ENCODE measurements at regions not wholly inside any gene's neighbourhood (a gene's known extent, or its start where the extent isn't known, plus 50 kb on each side); places are given as distances from the start of the nearest gene placed in this dataset.

DNA sequence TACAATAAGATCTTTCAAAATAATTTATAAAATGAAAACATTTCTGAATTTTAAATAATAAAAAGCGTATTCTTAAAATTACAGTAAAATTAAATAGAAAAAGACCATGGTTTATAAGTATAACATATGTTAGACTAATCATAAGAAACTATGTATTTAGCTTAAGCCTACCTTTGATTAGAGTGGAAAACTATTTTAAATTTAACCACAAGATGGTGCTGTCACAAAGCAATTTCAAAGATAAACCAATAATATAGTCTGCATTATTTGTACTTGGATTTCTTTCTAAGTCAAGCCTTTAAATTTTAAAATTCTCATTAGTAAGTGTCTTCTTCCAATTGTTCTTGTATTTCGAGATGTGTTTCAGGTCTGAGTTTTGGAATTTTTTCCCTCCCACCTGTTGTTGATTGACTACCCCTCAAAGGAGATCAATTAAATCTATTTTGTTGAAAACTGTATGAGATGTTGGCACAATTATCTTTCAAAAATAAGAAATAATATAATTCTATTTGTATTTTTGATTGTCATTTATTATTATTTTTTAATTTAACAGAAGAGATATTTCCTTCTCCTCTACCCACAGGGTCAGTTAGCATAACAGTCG lies 459.8 kb downstream of the KCNT2 start:
- no TSS peak for BruUV-seq (replicated peaks)

DNA sequence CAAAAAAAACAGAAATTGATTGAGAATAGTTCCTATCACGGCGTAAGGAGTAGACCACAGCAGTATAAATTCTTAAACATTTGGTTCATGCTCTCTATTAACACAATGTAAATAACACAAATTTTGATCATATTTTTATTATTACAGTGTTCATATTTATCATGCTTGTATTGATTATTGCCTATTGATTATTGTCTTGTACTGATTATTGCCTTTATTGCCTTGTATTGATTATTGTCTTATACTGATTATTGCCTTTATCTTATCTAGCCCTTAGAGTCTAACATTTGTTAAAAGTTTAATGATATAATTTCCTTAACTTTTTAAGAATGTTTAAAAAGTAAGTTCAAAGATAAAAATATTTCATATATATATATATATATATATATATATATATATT lies 460.7 kb downstream of the KCNT2 start:
- Histone ChIP-seq H3K79me2 (ENCODE audit: control insufficient read depth, insufficient read depth, low read length) (no peaks in the 10 kb centered on the region), H3K27me3 (ENCODE audit: control insufficient read depth in 2 of 2, insufficient read depth in 2 of 2, low read length in 2 of 2) (no peaks in the 10 kb centered on the region), H3K36me3 (ENCODE audit: control insufficient read depth in 2 of 2, extremely low read depth in 1 of 2, insufficient read depth in 2 of 2, low read length in 2 of 2) (no peaks in the 10 kb centered on the region), H2AFZ (ENCODE audit: low read depth, low read length) (no peak overlapping the region), H3K9me3 (replicated peaks; ENCODE audit: control insufficient read depth, insufficient read depth, low read length) (no peaks in the 10 kb centered on the region), H3K27ac (ENCODE audit: insufficient read depth, low read depth, low read length) (no peak overlapping the region), H3K4me2 (ENCODE audit: insufficient read depth, low read length) (no peak overlapping the region), H3K9me1 (replicated peaks; ENCODE audit: control insufficient read depth, extremely low read depth, insufficient read depth, low read length) (no peaks in the 10 kb centered on the region), H3K4me3 (replicated peaks in 1 of 3; ENCODE audit: insufficient read depth in 1 of 3, low read depth in 1 of 3, low read length in 3 of 3) (no peak overlapping the region), H3K9ac (replicated peaks; ENCODE audit: extremely low read depth, insufficient read depth, low read length) (no peak overlapping the region), H4K20me1 (replicated peaks; ENCODE audit: control insufficient read depth, extremely low read depth, insufficient read depth, low read length) (no peaks in the 10 kb centered on the region), H3K4me1 (ENCODE audit: control insufficient read depth, extremely low read depth, insufficient read depth, low read length) (no peaks in the 10 kb centered on the region)
- DNase-seq (ENCODE audit: low read depth, low spot score) = no peak
- dilution Hi-C loops (cut with MboI; ENCODE audit: extremely low pct_ligation_motif_present, low sequenced_read_pairs) (no loop called here), intact Hi-C loops (cut with micrococcal nuclease) (loop anchor here (2.0 kb wide), 1 partner anchor 225 kb away; no protein-coding TSS in a partner anchor)
- no TSS peak for BruUV-seq (replicated peaks)
- CTCF ChIA-PET = interaction anchor here (0.8 to 5.9 kb wide), 12 partner anchors 17 to 517 kb away, joined by 3 to 377 read pairs (median 9); no protein-coding TSS in a partner anchor
- POLR2A ChIA-PET = no interaction called here
- FAIRE-seq = no peak
- TF ChIP-seq, protein P1, sequence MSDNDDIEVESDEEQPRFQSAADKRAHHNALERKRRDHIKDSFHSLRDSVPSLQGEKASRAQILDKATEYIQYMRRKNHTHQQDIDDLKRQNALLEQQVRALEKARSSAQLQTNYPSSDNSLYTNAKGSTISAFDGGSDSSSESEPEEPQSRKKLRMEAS (IDR thresholded peaks at IDR 0.05; ENCODE audit: insufficient read depth, insufficient read length) = no peak
- TF ChIP-seq JUN (IDR thresholded peaks at IDR 0.05; ENCODE audit: borderline replicate concordance, insufficient read depth, insufficient read length, low read depth) = no peak
- TF ChIP-seq POLR2AphosphoS5 (IDR thresholded peaks at IDR 0.05; ENCODE audit: insufficient read depth, low read depth, low read length) = no peak
- no peak for TF ChIP-seq EZH2 (IDR thresholded peaks at IDR 0.05; ENCODE audit: borderline replicate concordance, low read depth, low read length, severe bottlenecking)
- no peak for TF ChIP-seq POLR2A (IDR thresholded peaks at IDR 0.05; ENCODE audit: low read depth, low read length)
- no peak for TF ChIP-seq MYC (IDR thresholded peaks at IDR 0.05; ENCODE audit: low read depth, low read length)
- TF ChIP-seq, protein P2, sequence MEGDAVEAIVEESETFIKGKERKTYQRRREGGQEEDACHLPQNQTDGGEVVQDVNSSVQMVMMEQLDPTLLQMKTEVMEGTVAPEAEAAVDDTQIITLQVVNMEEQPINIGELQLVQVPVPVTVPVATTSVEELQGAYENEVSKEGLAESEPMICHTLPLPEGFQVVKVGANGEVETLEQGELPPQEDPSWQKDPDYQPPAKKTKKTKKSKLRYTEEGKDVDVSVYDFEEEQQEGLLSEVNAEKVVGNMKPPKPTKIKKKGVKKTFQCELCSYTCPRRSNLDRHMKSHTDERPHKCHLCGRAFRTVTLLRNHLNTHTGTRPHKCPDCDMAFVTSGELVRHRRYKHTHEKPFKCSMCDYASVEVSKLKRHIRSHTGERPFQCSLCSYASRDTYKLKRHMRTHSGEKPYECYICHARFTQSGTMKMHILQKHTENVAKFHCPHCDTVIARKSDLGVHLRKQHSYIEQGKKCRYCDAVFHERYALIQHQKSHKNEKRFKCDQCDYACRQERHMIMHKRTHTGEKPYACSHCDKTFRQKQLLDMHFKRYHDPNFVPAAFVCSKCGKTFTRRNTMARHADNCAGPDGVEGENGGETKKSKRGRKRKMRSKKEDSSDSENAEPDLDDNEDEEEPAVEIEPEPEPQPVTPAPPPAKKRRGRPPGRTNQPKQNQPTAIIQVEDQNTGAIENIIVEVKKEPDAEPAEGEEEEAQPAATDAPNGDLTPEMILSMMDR (IDR thresholded peaks at IDR 0.05; ENCODE audit: extremely low read depth in 1 of 2, insufficient read depth in 1 of 2, low read depth in 1 of 2, low read length in 2 of 2) = no peak
- TF ChIP-seq FOS (IDR thresholded peaks at IDR 0.05; ENCODE audit: borderline replicate concordance, insufficient read depth, low read length) = no peak
- no peak for TF ChIP-seq GATA2 (IDR thresholded peaks at IDR 0.05; ENCODE audit: insufficient read depth, insufficient read length, low read depth, low read length)

More for the DNA sequence above, 459.8 kb downstream of the KCNT2 start:
- Histone ChIP-seq H2AFZ (ENCODE audit: low read depth, low read length) (no peak overlapping the region), H3K4me2 (ENCODE audit: insufficient read depth, low read length) (no peak overlapping the region), H3K27me3 (ENCODE audit: control insufficient read depth in 2 of 2, insufficient read depth in 2 of 2, low read length in 2 of 2) (no peaks in the 10 kb centered on the region), H3K4me3 (replicated peaks in 1 of 3; ENCODE audit: insufficient read depth in 1 of 3, low read depth in 1 of 3, low read length in 3 of 3) (no peak overlapping the region), H3K9me3 (replicated peaks; ENCODE audit: control insufficient read depth, insufficient read depth, low read length) (no peaks in the 10 kb centered on the region), H3K27ac (ENCODE audit: insufficient read depth, low read depth, low read length) (no peak overlapping the region), H3K36me3 (ENCODE audit: control insufficient read depth in 2 of 2, extremely low read depth in 1 of 2, insufficient read depth in 2 of 2, low read length in 2 of 2) (no peaks in the 10 kb centered on the region), H4K20me1 (replicated peaks; ENCODE audit: control insufficient read depth, extremely low read depth, insufficient read depth, low read length) (no peaks in the 10 kb centered on the region), H3K79me2 (ENCODE audit: control insufficient read depth, insufficient read depth, low read length) (no peaks in the 10 kb centered on the region), H3K4me1 (ENCODE audit: control insufficient read depth, extremely low read depth, insufficient read depth, low read length) (no peaks in the 10 kb centered on the region), H3K9me1 (replicated peaks; ENCODE audit: control insufficient read depth, extremely low read depth, insufficient read depth, low read length) (no peaks in the 10 kb centered on the region), H3K9ac (replicated peaks; ENCODE audit: extremely low read depth, insufficient read depth, low read length) (no peak overlapping the region)
- peak; percentile 60 for FAIRE-seq
- ChIA-PET POLR2A (no interaction called here), CTCF (interaction anchor here (0.6 to 5.9 kb wide), 55 partner anchors 8 to 1870 kb away, joined by 3 to 377 read pairs (median 4); partner anchors contain the start of gene CFH)
- intact Hi-C loops (cut with micrococcal nuclease) = loop anchor here (1.0 kb wide), 2 partner anchors 161 to 513 kb away; no protein-coding TSS in a partner anchor
- DNase-seq (ENCODE audit: low read depth, low spot score) = peak; percentile 63
- dilution Hi-C loops (cut with MboI; ENCODE audit: extremely low pct_ligation_motif_present, low sequenced_read_pairs) = no loop called here
- TF ChIP-seq, protein P2 (IDR thresholded peaks at IDR 0.05; ENCODE audit: extremely low read depth in 1 of 2, insufficient read depth in 1 of 2, low read depth in 1 of 2, low read length in 2 of 2) = peak; percentile 17 to 31
- TF ChIP-seq FOS (IDR thresholded peaks at IDR 0.05; ENCODE audit: borderline replicate concordance, insufficient read depth, low read length) = no peak
